ENCODE measurements at regions not wholly inside any gene's neighbourhood (a gene's known extent, or its start where the extent isn't known, plus 50 kb on each side); places are given as distances from the start of the nearest gene placed in this dataset.

GRCh38 chr2:133988316-133988891 is 265.5 kb upstream of the MGAT5 start:
- H3K79me1 ChIP-seq (ENCODE audit: low read depth, low read length) = no peaks in the 10 kb centered on the region
- no peak overlapping the region for H2AK5ac ChIP-seq (ENCODE audit: low read depth, low read length)
- peaks cover 0 to 3% of the 10 kb centered on the region in 2 donors for H3K9me3 ChIP-seq (replicated peaks in 1 of 2; ENCODE audit: control insufficient read depth in 2 of 2, insufficient read depth in 1 of 2, low read depth in 1 of 2, low read length in 2 of 2)
- H3K27me3 ChIP-seq (ENCODE audit: control insufficient read depth in 3 of 3, insufficient read depth in 3 of 3, low read depth in 1 of 3, low read length in 3 of 3) = peaks cover 0 to 27% (median 0%) of the 10 kb centered on the region in 3 experiments
- H3K4me2 ChIP-seq (ENCODE audit: insufficient read depth, low read length, poor library complexity, severe bottlenecking) = no peak overlapping the region
- no peak overlapping the region for H4K91ac ChIP-seq (ENCODE audit: low read depth, low read length, poor library complexity)
- H3K27ac ChIP-seq (replicated peaks; ENCODE audit: low read length) = no peak overlapping the region
- no peak overlapping the region for H2AFZ ChIP-seq (ENCODE audit: low read length)
- no peak overlapping the region for H2BK12ac ChIP-seq (ENCODE audit: low read length)
- H4K8ac ChIP-seq (ENCODE audit: low read depth, low read length) = no peak overlapping the region
- WGBS, 2 donors (ENCODE audit: extremely low coverage in 2 of 2, insufficient read length in 2 of 2, insufficient replicate concordance in 1 of 2) = no CpG with 5 or more reads among the region's 12 CpGs
- no peak for DNase-seq (ENCODE audit: low spot score)
- H3K4ac ChIP-seq (ENCODE audit: low read length) = no peak overlapping the region
- peak overlapping the region; percentile 82 for H3K23ac ChIP-seq (ENCODE audit: low read depth, low read length, poor library complexity)
- H3K36me3 ChIP-seq (replicated peaks in 1 of 2; ENCODE audit: control insufficient read depth in 2 of 2, insufficient read depth in 2 of 2, low read length in 2 of 2) = no peaks in the 10 kb centered on the region
- H3K4me1 ChIP-seq (ENCODE audit: control insufficient read depth in 2 of 2, insufficient read depth in 1 of 2, low read depth in 1 of 2, low read length in 2 of 2) = peaks cover 0 to 2% of the 10 kb centered on the region in 2 donors
- no peak overlapping the region for H3K9ac ChIP-seq (ENCODE audit: low read depth, low read length, poor library complexity)
- H3K4me3 ChIP-seq (ENCODE audit: low read length in 2 of 2) = no peak overlapping the region
- H2BK5ac ChIP-seq (ENCODE audit: low read length) = no peak overlapping the region
- no peak overlapping the region for H3K14ac ChIP-seq (ENCODE audit: low read length)
- H2BK15ac ChIP-seq (ENCODE audit: low read length) = no peak overlapping the region
- no peak overlapping the region for H2BK120ac ChIP-seq (ENCODE audit: low read depth, low read length)
- no peak overlapping the region for H3K18ac ChIP-seq (ENCODE audit: low read length)

GRCh38 chr2:133991606-133992168 is 262.2 kb upstream of the MGAT5 start:
- Histone ChIP-seq H3K4me3 (ENCODE audit: low read length in 2 of 2) (no peak overlapping the region), H3K14ac (ENCODE audit: low read length) (no peak overlapping the region), H2BK15ac (ENCODE audit: low read length) (no peak overlapping the region), H2BK5ac (ENCODE audit: low read length) (no peak overlapping the region), H4K8ac (ENCODE audit: low read depth, low read length) (no peak overlapping the region), H3K36me3 (replicated peaks in 1 of 2; ENCODE audit: control insufficient read depth in 2 of 2, insufficient read depth in 2 of 2, low read length in 2 of 2) (no peaks in the 10 kb centered on the region), H2BK12ac (ENCODE audit: low read length) (no peak overlapping the region), H3K27ac (replicated peaks; ENCODE audit: low read length) (no peak overlapping the region), H2BK120ac (ENCODE audit: low read depth, low read length) (no peak overlapping the region), H3K18ac (ENCODE audit: low read length) (no peak overlapping the region), H2AK5ac (ENCODE audit: low read depth, low read length) (no peak overlapping the region), H3K4me2 (ENCODE audit: insufficient read depth, low read length, poor library complexity, severe bottlenecking) (no peak overlapping the region), H3K4ac (ENCODE audit: low read length) (no peak overlapping the region), H3K9ac (ENCODE audit: low read depth, low read length, poor library complexity) (no peak overlapping the region), H3K27me3 (ENCODE audit: control insufficient read depth in 3 of 3, insufficient read depth in 3 of 3, low read depth in 1 of 3, low read length in 3 of 3) (peaks cover 0 to 23% (median 0%) of the 10 kb centered on the region in 3 experiments), H3K79me1 (ENCODE audit: low read depth, low read length) (no peaks in the 10 kb centered on the region), H3K9me3 (replicated peaks in 1 of 2; ENCODE audit: control insufficient read depth in 2 of 2, insufficient read depth in 1 of 2, low read depth in 1 of 2, low read length in 2 of 2) (no peaks in the 10 kb centered on the region), H3K4me1 (ENCODE audit: control insufficient read depth in 2 of 2, insufficient read depth in 1 of 2, low read depth in 1 of 2, low read length in 2 of 2) (no peaks in the 10 kb centered on the region), H3K23ac (ENCODE audit: low read depth, low read length, poor library complexity) (no peak overlapping the region), H2AFZ (ENCODE audit: low read length) (no peak overlapping the region), H4K91ac (ENCODE audit: low read depth, low read length, poor library complexity) (no peak overlapping the region)
- no CpG with 5 or more reads among the region's 3 CpGs for WGBS, 2 donors (ENCODE audit: extremely low coverage in 2 of 2, insufficient read length in 2 of 2, insufficient replicate concordance in 1 of 2)
- DNase-seq (ENCODE audit: low spot score) = no peak

GRCh38 chr2:133992454-133992853 is 261.4 kb upstream of the MGAT5 start:
- DNase-seq (ENCODE audit: low spot score) = no peak
- Histone ChIP-seq H3K4ac (ENCODE audit: low read length) (no peak overlapping the region), H3K9ac (ENCODE audit: low read depth, low read length, poor library complexity) (no peak overlapping the region), H3K27ac (replicated peaks; ENCODE audit: low read length) (no peak overlapping the region), H3K27me3 (ENCODE audit: control insufficient read depth in 3 of 3, insufficient read depth in 3 of 3, low read depth in 1 of 3, low read length in 3 of 3) (peaks cover 0 to 18% (median 0%) of the 10 kb centered on the region in 3 experiments), H3K18ac (ENCODE audit: low read length) (no peak overlapping the region), H4K8ac (ENCODE audit: low read depth, low read length) (no peak overlapping the region), H3K4me2 (ENCODE audit: insufficient read depth, low read length, poor library complexity, severe bottlenecking) (no peak overlapping the region), H3K4me1 (ENCODE audit: control insufficient read depth in 2 of 2, insufficient read depth in 1 of 2, low read depth in 1 of 2, low read length in 2 of 2) (no peaks in the 10 kb centered on the region), H2AK5ac (ENCODE audit: low read depth, low read length) (no peak overlapping the region), H3K79me1 (ENCODE audit: low read depth, low read length) (no peaks in the 10 kb centered on the region), H2BK5ac (ENCODE audit: low read length) (no peak overlapping the region), H2BK15ac (ENCODE audit: low read length) (no peak overlapping the region), H3K9me3 (replicated peaks in 1 of 2; ENCODE audit: control insufficient read depth in 2 of 2, insufficient read depth in 1 of 2, low read depth in 1 of 2, low read length in 2 of 2) (no peaks in the 10 kb centered on the region), H2BK120ac (ENCODE audit: low read depth, low read length) (no peak overlapping the region), H3K23ac (ENCODE audit: low read depth, low read length, poor library complexity) (no peak overlapping the region), H2AFZ (ENCODE audit: low read length) (no peak overlapping the region), H2BK12ac (ENCODE audit: low read length) (no peak overlapping the region), H3K4me3 (ENCODE audit: low read length in 2 of 2) (no peak overlapping the region), H4K91ac (ENCODE audit: low read depth, low read length, poor library complexity) (no peak overlapping the region), H3K36me3 (replicated peaks in 1 of 2; ENCODE audit: control insufficient read depth in 2 of 2, insufficient read depth in 2 of 2, low read length in 2 of 2) (no peaks in the 10 kb centered on the region), H3K14ac (ENCODE audit: low read length) (no peak overlapping the region)
- no CpG with 5 or more reads among the region's 1 CpG for WGBS, 2 donors (ENCODE audit: extremely low coverage in 2 of 2, insufficient read length in 2 of 2, insufficient replicate concordance in 1 of 2)

GRCh38 chr2:133993160-133993559 is 260.7 kb upstream of the MGAT5 start:
- Histone ChIP-seq H2BK5ac (ENCODE audit: low read length) (no peak overlapping the region), H3K4ac (ENCODE audit: low read length) (no peak overlapping the region), H3K4me1 (ENCODE audit: control insufficient read depth in 2 of 2, insufficient read depth in 1 of 2, low read depth in 1 of 2, low read length in 2 of 2) (no peaks in the 10 kb centered on the region), H3K4me2 (ENCODE audit: insufficient read depth, low read length, poor library complexity, severe bottlenecking) (no peak overlapping the region), H3K36me3 (replicated peaks in 1 of 2; ENCODE audit: control insufficient read depth in 2 of 2, insufficient read depth in 2 of 2, low read length in 2 of 2) (no peaks in the 10 kb centered on the region), H2BK15ac (ENCODE audit: low read length) (no peak overlapping the region), H4K91ac (ENCODE audit: low read depth, low read length, poor library complexity) (no peak overlapping the region), H3K9me3 (replicated peaks in 1 of 2; ENCODE audit: control insufficient read depth in 2 of 2, insufficient read depth in 1 of 2, low read depth in 1 of 2, low read length in 2 of 2) (no peaks in the 10 kb centered on the region), H3K79me1 (ENCODE audit: low read depth, low read length) (no peaks in the 10 kb centered on the region), H2AK5ac (ENCODE audit: low read depth, low read length) (no peak overlapping the region), H3K18ac (ENCODE audit: low read length) (no peak overlapping the region), H3K23ac (ENCODE audit: low read depth, low read length, poor library complexity) (no peak overlapping the region), H3K9ac (ENCODE audit: low read depth, low read length, poor library complexity) (no peak overlapping the region), H3K27ac (replicated peaks; ENCODE audit: low read length) (no peak overlapping the region), H2BK12ac (ENCODE audit: low read length) (no peak overlapping the region), H4K8ac (ENCODE audit: low read depth, low read length) (no peak overlapping the region), H2BK120ac (ENCODE audit: low read depth, low read length) (no peak overlapping the region), H2AFZ (ENCODE audit: low read length) (no peak overlapping the region), H3K14ac (ENCODE audit: low read length) (no peak overlapping the region), H3K27me3 (ENCODE audit: control insufficient read depth in 3 of 3, insufficient read depth in 3 of 3, low read depth in 1 of 3, low read length in 3 of 3) (peaks cover 0 to 16% (median 0%) of the 10 kb centered on the region in 3 experiments), H3K4me3 (ENCODE audit: low read length in 2 of 2) (no peak overlapping the region)
- no CpG with 5 or more reads among the region's 3 CpGs for WGBS, 2 donors (ENCODE audit: extremely low coverage in 2 of 2, insufficient read length in 2 of 2, insufficient replicate concordance in 1 of 2)
- DNase-seq (ENCODE audit: low spot score) = no peak

All from neuronal stem cell (in vitro differentiated cells).